Fibroblast of lung (primary cell): ENCODE measurements at regions not wholly inside any gene's neighbourhood (a gene's known extent, or its start where the extent isn't known, plus 50 kb on each side); places are given as distances from the start of the nearest gene placed in this dataset.

Experiments
- DNase-seq, 2 donors: peaks; one replicate each; pipeline versions ENCODE4 v3.0.0 to v3.0.0-alpha.2; 2010; ENCODE audit warnings: low read depth in 2 of 2
- H2AFZ ChIP-seq: 2 replicates; pipeline ENCODE4 v1.5.1; 2012; ENCODE audit warnings: low read length, control low read depth, inconsistent platforms
- H3K27ac ChIP-seq: 2 replicates; pipeline ENCODE4 v1.5.1; 2011; ENCODE audit warnings: low read length, control low read depth; ENCODE audit not compliant: insufficient read depth
- H3K27me3 ChIP-seq: 2 replicates; pipeline ENCODE4 v1.5.1; 2011; ENCODE audit warnings: mild to moderate bottlenecking, low read length; ENCODE audit not compliant: control insufficient read depth, insufficient read depth
- H3K36me3 ChIP-seq: 2 replicates; pipeline ENCODE4 v1.5.1; 2011; ENCODE audit warnings: low read length; ENCODE audit not compliant: control insufficient read depth, insufficient read depth
- H3K4me1 ChIP-seq: 2 replicates; pipeline ENCODE4 v1.5.1; 2011; ENCODE audit warnings: low read length; ENCODE audit not compliant: control insufficient read depth, insufficient read depth; ENCODE audit errors: extremely low read depth
- H3K4me2 ChIP-seq: 2 replicates; pipeline ENCODE4 v1.5.1; 2011; ENCODE audit warnings: low read length, control low read depth; ENCODE audit not compliant: insufficient read depth; ENCODE audit errors: extremely low read depth
- H3K4me3 ChIP-seq, 4 experiments: fragments of 200-600 bp in 1 of 4; sonication (generic) in 1 of 4; replicated peaks in 1 of 4; 2 replicates each; pipeline ENCODE4 v1.5.1; 2011 to 2016; ENCODE audit warnings: low read length in 4 of 4, low read depth in 3 of 4, mild to moderate bottlenecking in 3 of 4, control low read depth in 2 of 4, inconsistent platforms in 1 of 4, mixed read lengths in 1 of 4; ENCODE audit not compliant: insufficient read depth in 1 of 4; ENCODE audit errors: control extremely low read depth in 1 of 4
- H3K79me2 ChIP-seq: 2 replicates; pipeline ENCODE4 v1.5.1; 2012; ENCODE audit warnings: mild to moderate bottlenecking, low read length, inconsistent platforms; ENCODE audit not compliant: control insufficient read depth, insufficient read depth
- H3K9ac ChIP-seq: 2 replicates; pipeline ENCODE4 v1.5.1; 2011; ENCODE audit warnings: mild to moderate bottlenecking, low read length, control low read depth; ENCODE audit not compliant: insufficient read depth
- H3K9me3 ChIP-seq: 2 replicates; pipeline ENCODE4 v1.5.1; 2012; ENCODE audit warnings: low read depth, low read length; ENCODE audit not compliant: control insufficient read depth, insufficient read depth
- H4K20me1 ChIP-seq: 2 replicates; pipeline ENCODE4 v1.5.1; 2011; ENCODE audit warnings: low read length; ENCODE audit not compliant: control insufficient read depth, insufficient read depth; ENCODE audit errors: extremely low read depth
- EZH2 ChIP-seq: IDR thresholded peaks from 2 replicates; pipeline ENCODE4 v1.5.1; 2012; ENCODE audit warnings: low read length, control low read depth, mild to moderate bottlenecking; ENCODE audit errors: missing control alignments
- TF ChIP-seq, protein P1 (sequence below), 2 donors: IDR thresholded peaks in 1 of 2; conservative IDR thresholded peaks in 1 of 2; 1 replicate in 1 of 2; 2 replicates in 1 of 2; pipeline ENCODE4 v1.5.1; 2011 to 2012; ENCODE audit warnings: low read length in 2 of 2, control low read depth in 1 of 2, inconsistent platforms in 1 of 2, low read depth in 1 of 2, mild to moderate bottlenecking in 1 of 2

GRCh38 chr2:139357972-139358371 is 577.8 kb upstream of the NXPH2 start:
- Histone ChIP-seq H3K79me2 (no peaks in the 10 kb centered on the region), H3K4me2 (no peak overlapping the region), H3K4me1 (no peaks in the 10 kb centered on the region), H3K27me3 (no peaks in the 10 kb centered on the region), H3K9ac (no peak overlapping the region), H3K4me3 (no peak overlapping the region), H3K36me3 (no peaks in the 10 kb centered on the region), H4K20me1 (no peaks in the 10 kb centered on the region), H3K9me3 (no peaks in the 10 kb centered on the region), H2AFZ (no peak overlapping the region), H3K27ac (no peak overlapping the region)
- TF ChIP-seq, protein P1, sequence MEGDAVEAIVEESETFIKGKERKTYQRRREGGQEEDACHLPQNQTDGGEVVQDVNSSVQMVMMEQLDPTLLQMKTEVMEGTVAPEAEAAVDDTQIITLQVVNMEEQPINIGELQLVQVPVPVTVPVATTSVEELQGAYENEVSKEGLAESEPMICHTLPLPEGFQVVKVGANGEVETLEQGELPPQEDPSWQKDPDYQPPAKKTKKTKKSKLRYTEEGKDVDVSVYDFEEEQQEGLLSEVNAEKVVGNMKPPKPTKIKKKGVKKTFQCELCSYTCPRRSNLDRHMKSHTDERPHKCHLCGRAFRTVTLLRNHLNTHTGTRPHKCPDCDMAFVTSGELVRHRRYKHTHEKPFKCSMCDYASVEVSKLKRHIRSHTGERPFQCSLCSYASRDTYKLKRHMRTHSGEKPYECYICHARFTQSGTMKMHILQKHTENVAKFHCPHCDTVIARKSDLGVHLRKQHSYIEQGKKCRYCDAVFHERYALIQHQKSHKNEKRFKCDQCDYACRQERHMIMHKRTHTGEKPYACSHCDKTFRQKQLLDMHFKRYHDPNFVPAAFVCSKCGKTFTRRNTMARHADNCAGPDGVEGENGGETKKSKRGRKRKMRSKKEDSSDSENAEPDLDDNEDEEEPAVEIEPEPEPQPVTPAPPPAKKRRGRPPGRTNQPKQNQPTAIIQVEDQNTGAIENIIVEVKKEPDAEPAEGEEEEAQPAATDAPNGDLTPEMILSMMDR (conservative IDR thresholded peaks at IDR 0.05 in 1 of 2, IDR thresholded peaks at IDR 0.05 in 1 of 2; ENCODE audit: low read depth in 1 of 2, low read length in 2 of 2): no peak
- no peak for TF ChIP-seq EZH2
- no peak for DNase-seq

DNA sequence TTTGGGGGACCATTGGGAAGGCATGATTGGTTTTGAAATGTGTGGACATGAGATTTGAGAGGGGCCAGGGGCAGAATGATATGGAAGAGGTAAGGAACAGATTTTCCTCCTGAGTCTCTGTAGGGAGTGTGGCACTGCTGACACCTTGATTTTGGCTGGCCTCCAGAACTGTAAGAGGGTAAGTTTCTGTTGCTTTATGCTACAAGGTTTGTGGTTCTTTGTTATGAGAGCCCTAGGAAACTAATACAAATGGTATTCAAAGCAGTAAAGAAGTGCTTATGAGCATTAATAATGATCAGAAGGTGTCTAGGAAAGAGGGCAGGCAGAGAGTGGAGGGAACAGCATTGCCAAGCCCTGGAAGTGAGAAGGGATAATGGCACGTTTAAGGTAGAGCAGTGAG is 574.3 kb upstream of the NXPH2 start:
- Histone ChIP-seq H4K20me1 (no peaks in the 10 kb centered on the region), H2AFZ (no peak overlapping the region), H3K4me3 (no peak overlapping the region), H3K9me3 (no peaks in the 10 kb centered on the region), H3K27ac (no peak overlapping the region), H3K4me1 (no peaks in the 10 kb centered on the region), H3K4me2 (no peak overlapping the region), H3K27me3 (no peaks in the 10 kb centered on the region), H3K9ac (no peak overlapping the region), H3K36me3 (no peaks in the 10 kb centered on the region), H3K79me2 (no peaks in the 10 kb centered on the region)
- TF ChIP-seq, protein P1 (conservative IDR thresholded peaks at IDR 0.05 in 1 of 2, IDR thresholded peaks at IDR 0.05 in 1 of 2; ENCODE audit: low read depth in 1 of 2, low read length in 2 of 2): no peak
- TF ChIP-seq EZH2: no peak
- no peak for DNase-seq

- no peaks in the 10 kb centered on the region for H3K36me3 ChIP-seq
- no peak overlapping the region for H3K9ac ChIP-seq
- TF ChIP-seq EZH2: no peak
- H3K27ac ChIP-seq: no peak overlapping the region
- no peak overlapping the region for H2AFZ ChIP-seq
- H3K27me3 ChIP-seq: no peaks in the 10 kb centered on the region
- no peak for DNase-seq
- H3K4me2 ChIP-seq: no peak overlapping the region
- H3K9me3 ChIP-seq: no peaks in the 10 kb centered on the region
- H3K4me1 ChIP-seq: no peaks in the 10 kb centered on the region
- H3K79me2 ChIP-seq: no peaks in the 10 kb centered on the region
- no peaks in the 10 kb centered on the region for H4K20me1 ChIP-seq
- no peak overlapping the region for H3K4me3 ChIP-seq
Measured at GRCh38 chr2:139353874-139354273, 573.7 kb upstream of the NXPH2 start.
